HG02763 (cell line): ENCODE measurements at regions not wholly inside any gene's neighbourhood (a gene's known extent, or its start where the extent isn't known, plus 50 kb on each side); places are given as distances from the start of the nearest gene placed in this dataset.

Experiments used
- ATAC-seq: cut with Tn5 transposase; IDR thresholded peaks from one replicate; pipeline ENCODE4 v1.9.1; 2021; ENCODE audit warnings: mild to moderate bottlenecking, moderate library complexity; ENCODE audit not compliant: unreplicated experiment

DNA sequence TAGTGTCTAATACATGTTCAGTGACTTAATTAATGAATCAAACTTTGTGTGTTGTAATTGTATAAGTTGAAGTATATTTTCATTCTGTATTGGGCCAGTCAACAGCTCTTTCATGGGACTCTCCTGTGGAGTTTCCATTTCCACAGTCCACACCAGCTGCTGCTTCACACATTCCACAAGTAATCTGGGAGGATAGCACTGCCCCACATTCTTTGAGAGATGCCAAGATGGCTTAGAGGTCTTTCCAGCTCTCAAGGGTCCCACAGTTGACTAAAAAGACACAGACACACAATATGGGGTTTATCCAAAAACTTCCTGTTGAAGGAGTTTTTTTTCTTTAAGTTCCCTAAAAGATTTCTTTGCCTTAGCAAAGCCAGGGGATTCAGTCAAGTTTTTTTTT is 408.3 kb downstream of the AACS start:
- ATAC-seq, result no peak

GRCh38 chr12:125487336-125487735 is 422.1 kb downstream of the AACS start:
- no peak for ATAC-seq

DNA sequence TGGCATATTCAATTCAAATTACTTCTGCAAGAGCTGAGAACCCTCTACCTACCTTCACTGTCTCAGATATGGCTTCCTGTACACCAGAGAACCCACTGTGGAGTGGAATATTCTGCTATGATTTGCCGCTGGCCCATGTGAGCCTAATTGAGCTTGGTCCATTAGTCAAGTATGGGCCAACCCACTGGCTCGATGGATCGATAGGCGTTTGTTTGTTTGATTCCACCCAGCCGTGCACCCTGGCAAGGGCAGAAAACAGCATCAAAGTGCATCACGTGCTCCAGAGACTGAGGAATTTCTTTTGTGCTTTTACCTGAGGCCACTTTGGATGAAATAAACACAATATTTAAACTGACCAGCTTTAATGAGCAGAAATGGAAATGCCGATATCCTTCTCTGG is 426.3 kb downstream of the AACS start:
- no peak for ATAC-seq

- no peak for ATAC-seq
Observed at GRCh38 chr12:125492354-125493270, 427.4 kb downstream of the AACS start.

DNA sequence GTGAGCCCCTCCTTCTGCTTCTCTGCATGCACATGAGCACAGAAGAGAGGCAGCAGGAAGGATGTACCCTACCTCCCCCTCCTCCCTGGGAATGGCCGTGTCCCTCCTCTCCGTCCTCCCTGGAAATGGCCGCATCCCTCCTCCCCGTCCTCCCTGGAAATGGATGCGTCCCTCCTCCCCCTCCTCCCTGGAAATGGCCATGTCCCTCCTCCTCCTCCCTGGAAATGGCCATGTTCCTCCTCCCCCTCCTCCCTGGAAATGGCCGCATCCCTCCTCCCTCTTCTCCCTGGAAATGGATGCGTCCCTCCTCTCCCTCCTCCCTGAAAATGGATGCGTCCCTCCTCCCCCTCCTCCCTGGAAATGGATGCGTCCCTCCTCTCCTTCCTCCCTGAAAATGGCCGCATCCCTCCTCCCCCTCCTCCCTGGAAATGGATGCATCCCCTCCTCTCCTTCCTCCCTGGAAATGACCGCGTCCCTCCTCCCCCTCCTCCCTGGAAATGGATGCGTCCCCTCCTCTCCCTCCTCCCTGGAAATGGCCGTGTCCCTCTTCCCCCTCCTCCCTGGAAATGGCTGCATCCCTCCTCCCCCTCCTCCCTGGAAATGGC is 428.6 kb downstream of the AACS start:
- ATAC-seq, result no peak

DNA sequence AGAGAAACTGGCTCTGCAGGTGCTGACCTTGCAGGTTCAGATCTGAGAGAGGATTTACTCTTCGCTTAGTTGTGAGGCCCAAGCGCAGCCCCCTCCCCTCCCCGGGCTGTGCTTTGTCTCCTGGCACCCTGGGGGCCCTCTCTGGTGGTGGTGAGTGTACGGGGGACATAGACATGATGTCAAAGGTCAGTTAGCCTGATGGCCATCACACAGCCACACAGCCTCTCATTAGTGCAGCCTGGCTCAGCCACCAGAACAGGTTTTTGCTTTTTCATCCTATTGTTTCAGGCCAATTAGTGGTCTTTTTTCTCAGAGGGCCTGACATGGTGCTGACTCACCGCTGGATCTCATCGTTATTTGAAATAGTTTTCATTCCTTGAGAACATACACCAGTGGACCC is 437.9 kb downstream of the AACS start:
- ATAC-seq, result no peak

- ATAC-seq, result no peak
Observed at GRCh38 chr12:125509195-125509594, 444.0 kb downstream of the AACS start.

DNA sequence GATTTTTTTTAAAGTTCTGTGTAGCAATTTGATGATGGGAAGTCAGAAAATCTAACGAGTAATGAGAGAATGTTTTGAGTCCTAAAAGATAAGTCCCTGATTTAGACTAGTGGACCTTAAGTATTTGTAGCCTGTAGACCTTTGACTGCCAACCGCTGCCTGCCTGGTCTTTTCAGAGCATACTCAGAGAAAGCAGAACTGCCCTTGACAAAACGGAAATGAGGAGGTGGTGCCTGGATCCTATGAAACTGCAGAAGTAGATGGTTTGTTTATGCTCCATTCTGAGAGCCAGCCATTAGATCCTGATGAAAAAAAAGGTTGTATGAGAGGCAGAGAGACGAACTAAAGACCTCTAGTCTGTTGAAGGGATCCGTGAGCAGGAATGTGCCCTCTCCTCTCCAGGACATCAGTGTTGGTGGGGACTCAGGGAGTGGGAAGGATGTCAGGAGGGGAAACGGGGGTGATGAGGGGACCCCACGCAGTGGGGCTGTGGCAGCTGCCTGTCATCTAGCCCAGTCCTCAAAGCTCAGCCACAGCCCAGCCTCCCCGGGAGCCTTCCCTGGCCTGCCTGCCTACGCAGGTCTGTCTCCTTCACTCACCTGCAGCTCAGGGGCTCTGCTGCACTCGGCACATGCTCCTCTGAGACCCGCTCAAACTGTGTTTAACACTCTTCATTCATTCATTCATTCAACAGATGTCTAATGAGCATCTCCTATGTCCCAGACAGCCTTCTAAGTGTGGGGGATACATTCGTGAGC is 447.5 kb downstream of the AACS start:
- ATAC-seq, result no peak

DNA sequence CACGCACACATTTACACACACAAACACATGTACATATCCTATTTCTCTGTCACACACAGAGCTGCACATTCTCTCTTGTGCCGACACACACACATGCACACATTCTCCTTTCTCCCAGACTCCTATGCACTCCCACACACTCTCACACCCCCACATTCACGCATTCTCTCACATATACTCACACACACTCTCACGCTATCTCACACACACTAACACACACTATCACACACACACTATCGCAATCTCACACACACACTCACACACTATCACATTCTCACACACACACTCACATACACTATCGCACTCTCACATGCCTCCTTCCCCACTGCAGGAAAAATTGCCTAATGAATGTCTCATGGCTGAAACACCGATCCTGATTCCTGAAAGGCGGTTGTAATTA is 450.7 kb downstream of the AACS start:
- ATAC-seq, result no peak

DNA sequence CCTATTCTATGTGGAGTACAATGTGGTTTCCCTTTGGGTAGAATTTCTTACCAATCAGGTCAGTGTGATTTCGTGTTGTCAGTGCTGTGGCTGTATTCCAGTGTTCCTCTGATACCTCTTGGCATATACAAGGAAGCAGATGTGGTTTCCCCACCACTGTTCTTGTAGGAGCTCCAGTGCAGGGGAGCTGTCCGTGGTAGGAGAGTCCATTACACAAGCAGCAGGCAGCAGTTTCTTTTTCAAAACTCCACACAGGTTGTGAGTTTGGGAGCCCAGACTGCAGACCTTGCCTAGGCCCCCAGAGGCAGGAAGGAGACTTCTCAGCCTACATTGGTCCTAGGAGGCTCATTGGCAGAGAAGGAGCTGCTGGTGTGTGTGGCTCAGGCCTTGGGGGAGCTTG is 452.8 kb downstream of the AACS start:
- no peak for ATAC-seq

DNA sequence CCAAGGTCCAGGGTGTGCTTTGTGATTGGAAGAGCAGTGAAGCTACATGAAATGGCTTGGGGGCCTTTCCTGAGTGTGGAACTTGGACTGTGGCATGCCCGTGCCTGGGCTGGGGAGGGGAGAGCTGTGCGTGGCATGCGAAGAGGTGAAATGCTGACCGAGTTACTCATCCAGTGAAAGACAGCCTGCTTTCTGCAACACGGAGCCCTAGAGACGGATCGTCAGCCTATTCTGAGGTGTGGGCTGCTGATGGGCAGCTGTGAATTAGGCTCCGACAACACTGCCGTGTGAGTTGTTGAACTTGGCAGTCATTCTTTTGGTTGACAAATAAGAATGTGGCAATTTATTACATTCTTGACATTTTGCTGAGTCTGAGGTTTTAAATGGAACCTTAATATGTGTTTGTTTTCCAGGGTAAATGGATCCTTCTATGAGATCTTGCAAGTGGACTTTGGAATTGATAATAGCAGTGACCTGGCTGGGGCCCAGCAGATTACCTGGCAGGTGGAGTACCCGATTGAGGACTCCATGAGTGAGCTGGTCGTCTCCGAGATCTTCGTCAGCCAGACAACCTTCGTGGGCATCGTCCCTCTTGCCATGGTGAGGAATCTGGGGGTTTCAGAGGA is 453.9 kb downstream of the AACS start:
- no peak for ATAC-seq

DNA sequence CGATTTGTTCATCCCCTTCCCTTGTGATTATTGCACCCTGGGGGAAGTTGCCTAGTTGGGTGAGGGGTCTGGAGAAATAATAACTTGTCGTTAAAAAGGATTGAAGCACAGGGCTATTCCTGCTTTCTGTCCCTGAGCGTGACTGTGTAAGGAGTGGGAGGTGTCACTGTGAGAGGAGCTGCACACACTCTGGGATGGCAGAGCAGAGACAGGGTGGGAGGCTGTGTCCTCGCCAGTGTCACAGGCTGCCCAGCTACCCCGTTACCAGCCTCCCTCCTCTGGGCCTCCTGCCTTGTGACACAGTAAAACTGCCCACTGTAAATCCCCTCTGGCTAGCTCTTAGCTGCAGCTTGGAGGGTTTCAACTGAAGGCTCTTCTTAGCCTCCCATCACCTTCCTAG is 460.6 kb downstream of the AACS start:
- ATAC-seq, result no peak

GRCh38 chr12:125528281-125528680 is 463.0 kb downstream of the AACS start:
- no peak for ATAC-seq

GRCh38 chr12:125530201-125530600 is 465.0 kb downstream of the AACS start:
- no peak for ATAC-seq

- no peak for ATAC-seq
Observed at GRCh38 chr12:125530876-125531275, 465.6 kb downstream of the AACS start.

DNA sequence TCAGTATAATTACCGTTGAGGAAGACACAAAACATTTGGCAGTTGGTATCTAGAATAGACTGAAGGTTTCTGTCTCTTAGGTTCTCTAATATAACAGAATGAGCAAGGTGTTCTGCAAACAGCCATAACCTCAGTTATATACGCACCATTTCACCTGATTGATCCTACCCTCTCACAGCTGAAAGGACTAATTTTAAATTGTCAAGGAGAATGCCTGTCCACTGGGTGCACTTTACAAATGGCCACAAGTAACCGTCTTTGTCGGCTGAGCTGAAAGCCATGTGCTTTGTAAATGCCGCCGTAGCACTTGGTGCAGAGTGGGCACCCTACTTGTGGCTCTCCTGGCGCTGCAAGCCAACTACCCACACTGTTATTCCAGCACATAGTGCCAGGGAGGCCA is 466.3 kb downstream of the AACS start:
- ATAC-seq, result no peak

DNA sequence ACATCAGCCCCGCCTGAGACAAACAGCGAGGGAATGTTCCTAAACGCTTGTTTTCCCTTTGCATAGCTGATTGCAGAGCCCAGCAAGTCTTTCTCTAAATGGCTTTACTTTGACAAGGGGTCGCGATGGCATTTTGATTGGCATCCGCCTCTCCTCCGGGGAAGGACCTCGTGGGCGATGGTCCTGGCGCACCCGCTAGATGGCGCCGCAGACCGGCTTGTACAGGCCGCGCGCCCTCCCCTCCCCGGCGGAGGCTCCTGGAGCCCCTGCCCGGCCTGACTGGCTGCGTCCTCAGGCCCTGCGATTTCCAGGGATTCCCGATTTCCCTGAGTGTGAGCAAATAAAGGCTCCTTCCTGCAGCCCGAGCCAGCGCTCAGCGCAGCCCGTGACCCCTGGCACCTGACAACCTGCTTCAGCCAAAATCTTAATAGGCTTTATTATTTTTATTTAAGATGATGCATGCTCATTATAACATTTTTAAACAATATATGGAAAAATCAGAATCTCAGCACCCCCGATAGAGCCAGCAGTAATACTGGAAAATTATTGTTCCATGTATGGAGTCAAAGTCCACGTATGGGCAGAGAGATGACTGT is 468.3 kb downstream of the AACS start:
- no peak for ATAC-seq

DNA sequence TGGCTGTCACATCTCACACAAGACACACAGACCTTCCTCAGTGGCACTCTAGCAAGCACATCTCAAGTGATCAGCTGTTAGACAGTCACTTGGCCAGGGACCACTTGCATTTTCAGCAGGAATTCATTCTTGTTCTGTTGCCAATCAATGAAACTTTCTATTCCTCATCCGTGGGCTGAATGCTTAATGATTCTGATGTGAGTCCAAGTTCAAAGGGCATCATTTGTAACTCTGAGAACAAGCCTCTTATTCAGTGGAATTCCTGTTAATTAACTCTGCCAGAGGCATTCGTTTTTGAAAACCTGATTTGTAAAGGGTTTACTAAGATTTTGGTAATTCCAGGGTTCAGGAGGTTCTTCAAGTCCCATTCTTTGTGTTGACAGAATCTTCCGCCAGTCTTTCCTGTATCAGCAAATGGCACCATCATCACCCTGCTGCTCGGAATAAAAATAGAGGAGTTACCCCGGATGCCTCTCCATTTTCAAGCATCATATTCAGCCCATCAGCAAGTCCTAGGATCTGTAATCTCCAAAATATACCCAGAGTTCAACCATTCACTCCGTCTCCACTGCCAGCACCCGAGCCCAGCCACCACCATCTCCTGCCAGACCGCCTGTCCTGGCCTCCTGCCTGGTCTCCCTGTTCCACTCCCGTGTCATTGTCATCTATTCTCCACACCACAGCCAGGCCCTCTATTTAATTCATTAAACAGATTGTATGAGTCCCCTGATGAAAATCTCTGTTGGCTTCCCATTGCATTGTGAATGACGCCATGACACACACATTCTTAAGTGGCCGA is 473.4 kb downstream of the AACS start:
- ATAC-seq, result no peak

DNA sequence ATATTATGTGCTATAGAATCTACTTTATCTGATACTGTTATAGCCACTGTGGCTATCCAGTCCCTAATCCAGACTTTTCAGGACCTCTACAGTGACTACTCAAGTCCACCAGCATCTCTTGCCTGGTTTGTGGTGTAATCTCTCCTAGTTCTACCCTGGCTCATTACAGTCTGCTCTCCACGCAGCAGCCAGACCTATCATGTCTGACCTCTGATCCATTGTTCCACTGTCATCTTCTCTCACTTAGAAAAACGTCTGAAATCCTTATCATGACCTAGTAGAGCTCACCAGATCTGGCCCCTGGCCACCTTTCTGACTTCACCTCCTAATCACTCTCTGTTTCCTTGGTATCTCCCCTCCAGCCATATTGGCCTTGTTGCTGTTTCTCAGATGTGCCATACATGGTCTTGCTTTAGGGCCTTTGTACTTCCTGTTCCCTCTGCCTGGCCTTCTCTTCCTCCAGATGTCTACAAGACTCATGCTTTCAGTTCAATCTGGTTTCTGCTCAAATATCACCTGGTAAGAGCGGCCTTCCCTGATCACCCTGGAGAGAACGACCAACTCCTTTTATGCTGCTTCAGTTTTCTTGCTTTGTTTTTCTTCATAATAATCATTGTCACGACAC is 475.5 kb downstream of the AACS start:
- no peak for ATAC-seq

GRCh38 chr12:125544960-125545359 is 479.7 kb downstream of the AACS start:
- ATAC-seq, result no peak
